ENCODE measurements at regions not wholly inside any gene's neighbourhood (a gene's known extent, or its start where the extent isn't known, plus 50 kb on each side); places are given as distances from the start of the nearest gene placed in this dataset.

GRCh38 chr13:54004026-54004699, 975.5 kb downstream of the OLFM4 start:
- H3K27ac Mint-ChIP-seq (ENCODE audit: unreplicated experiment): no peak overlapping the region
- H3K4me3 Mint-ChIP-seq: no peak overlapping the region
- H3K4me1 Mint-ChIP-seq: no peaks in the 10 kb centered on the region
- TF ChIP-seq CTCF (conservative IDR thresholded peaks at IDR 0.05): no peak
- no peaks in the 10 kb centered on the region for H3K27me3 Mint-ChIP-seq (ENCODE audit: low read depth)
- no peaks in the 10 kb centered on the region for H3K9me3 Mint-ChIP-seq
- no peaks in the 10 kb centered on the region for H3K36me3 Mint-ChIP-seq (ENCODE audit: low read depth)
- no peak for DNase-seq (ENCODE audit: low read depth, low spot score)

GRCh38 chr13:54016542-54016941, 987.9 kb downstream of the OLFM4 start:
- Mint-ChIP-seq H3K27ac (ENCODE audit: unreplicated experiment) (no peak overlapping the region), H3K4me3 (no peak overlapping the region), H3K9me3 (no peaks in the 10 kb centered on the region), H3K4me1 (no peaks in the 10 kb centered on the region), H3K27me3 (ENCODE audit: low read depth) (no peaks in the 10 kb centered on the region), H3K36me3 (ENCODE audit: low read depth) (no peaks in the 10 kb centered on the region)
- TF ChIP-seq CTCF (conservative IDR thresholded peaks at IDR 0.05): no peak
- DNase-seq (ENCODE audit: low read depth, low spot score): no peak

- Mint-ChIP-seq H3K36me3 (ENCODE audit: low read depth) (no peaks in the 10 kb centered on the region), H3K9me3 (no peaks in the 10 kb centered on the region), H3K27me3 (ENCODE audit: low read depth) (no peaks in the 10 kb centered on the region), H3K4me3 (no peak overlapping the region), H3K4me1 (no peaks in the 10 kb centered on the region), H3K27ac (ENCODE audit: unreplicated experiment) (no peak overlapping the region)
- no peak for DNase-seq (ENCODE audit: low read depth, low spot score)
- TF ChIP-seq CTCF (conservative IDR thresholded peaks at IDR 0.05): no peak
These were observed 989.9 kb downstream of the OLFM4 start for GRCh38 chr13:54018485-54018884.

GRCh38 chr13:54029226-54029625, 1000.6 kb downstream of the OLFM4 start:
- H3K27ac Mint-ChIP-seq (ENCODE audit: unreplicated experiment): no peak overlapping the region
- DNase-seq (ENCODE audit: low read depth, low spot score): no peak
- peaks cover 5% of the 10 kb centered on the region for H3K36me3 Mint-ChIP-seq (ENCODE audit: low read depth)
- H3K4me3 Mint-ChIP-seq: no peak overlapping the region
- peaks cover 10% of the 10 kb centered on the region for H3K9me3 Mint-ChIP-seq
- no peak for TF ChIP-seq CTCF (conservative IDR thresholded peaks at IDR 0.05)
- H3K4me1 Mint-ChIP-seq: peaks cover 4% of the 10 kb centered on the region
- H3K27me3 Mint-ChIP-seq (ENCODE audit: low read depth): no peaks in the 10 kb centered on the region

- peaks cover 5% of the 10 kb centered on the region for H3K36me3 Mint-ChIP-seq (ENCODE audit: low read depth)
- peaks cover 8% of the 10 kb centered on the region for H3K9me3 Mint-ChIP-seq
- no peaks in the 10 kb centered on the region for H3K27me3 Mint-ChIP-seq (ENCODE audit: low read depth)
- no peak for TF ChIP-seq CTCF (conservative IDR thresholded peaks at IDR 0.05)
- H3K27ac Mint-ChIP-seq (ENCODE audit: unreplicated experiment): no peak overlapping the region
- no peak for DNase-seq (ENCODE audit: low read depth, low spot score)
- no peak overlapping the region for H3K4me3 Mint-ChIP-seq
- peaks cover 4% of the 10 kb centered on the region for H3K4me1 Mint-ChIP-seq
These were observed 1001.1 kb downstream of the OLFM4 start for GRCh38 chr13:54029720-54030119.

Data from neural crest cell (in vitro differentiated cells).